ENCODE measurements at regions not wholly inside any gene's neighbourhood (a gene's known extent, or its start where the extent isn't known, plus 50 kb on each side); places are given as distances from the start of the nearest gene placed in this dataset.
"Not testable (repeated sequence)": the region's sequence is repeated elsewhere in the genome, so short reads cannot be mapped to it uniquely, and the experiment has no call there.

DNA sequence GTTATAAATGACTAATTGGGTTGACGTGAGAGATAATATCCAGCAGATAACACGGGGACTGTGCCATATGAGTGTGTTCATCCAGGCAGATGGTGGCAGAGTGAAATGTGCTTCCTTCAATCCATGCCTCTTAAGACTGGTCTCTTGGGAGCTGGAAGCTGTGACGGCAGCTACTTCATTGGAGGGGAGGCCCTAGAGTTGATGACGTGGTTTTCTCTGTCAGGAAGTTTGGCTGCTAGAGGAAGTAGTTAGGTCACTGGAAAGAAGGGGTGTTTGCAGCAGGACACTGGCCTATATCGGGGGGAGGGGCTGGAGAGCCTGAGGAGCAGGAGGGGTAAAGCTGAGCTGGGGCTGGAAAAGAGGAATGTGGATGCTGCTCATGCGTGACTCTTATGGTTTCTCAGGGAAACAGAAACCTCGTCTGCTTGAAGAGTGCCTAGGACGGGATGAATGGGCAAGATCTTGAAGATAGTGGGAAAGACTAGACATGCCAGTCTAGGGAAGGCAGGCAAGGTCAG lies 3051.6 kb downstream of the RPIA start:
- DNase-seq = not testable (repeated sequence)

DNA sequence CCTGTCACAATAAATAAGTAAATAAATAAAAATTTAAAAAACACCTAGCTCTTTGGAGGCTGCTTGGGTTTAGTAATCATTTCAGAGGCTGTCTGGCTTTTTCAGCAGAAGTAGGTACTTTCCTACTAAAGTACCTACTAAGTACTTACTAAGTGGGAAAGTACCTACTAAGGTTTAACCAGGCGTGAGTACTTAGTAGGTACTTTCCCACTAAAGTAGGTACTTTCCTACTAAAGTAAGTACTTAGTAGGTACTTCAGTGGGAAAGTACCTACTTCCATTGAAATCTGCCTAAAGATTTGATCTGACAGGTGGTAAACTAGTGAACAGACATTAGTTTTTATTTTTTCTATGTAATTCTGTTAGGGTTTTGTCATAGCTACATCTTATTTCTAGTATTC lies 3052.4 kb downstream of the RPIA start:
- not testable (repeated sequence) for DNase-seq

DNA sequence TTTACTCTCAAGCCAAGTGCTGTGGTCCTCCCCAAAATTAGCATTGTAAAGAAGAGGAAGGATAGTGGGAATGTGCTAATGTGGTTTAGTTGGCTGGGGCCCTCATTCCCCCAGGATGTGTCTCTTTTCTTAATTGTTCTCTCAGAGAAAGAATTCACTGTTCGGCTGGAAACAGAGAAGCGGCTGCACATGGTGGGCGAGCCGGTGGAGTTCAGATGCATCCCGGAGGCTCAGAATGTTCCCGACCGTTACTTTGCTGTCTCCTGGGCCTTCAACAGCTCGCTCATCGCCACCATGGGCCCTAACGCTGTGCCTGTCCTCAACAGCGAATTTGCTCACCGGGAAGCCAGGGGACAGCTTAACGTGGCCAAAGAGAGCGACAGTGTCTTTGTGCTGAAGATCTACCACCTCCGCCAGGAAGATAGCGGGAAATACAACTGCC lies 3053.2 kb downstream of the RPIA start:
- not testable (repeated sequence) for DNase-seq

DNA sequence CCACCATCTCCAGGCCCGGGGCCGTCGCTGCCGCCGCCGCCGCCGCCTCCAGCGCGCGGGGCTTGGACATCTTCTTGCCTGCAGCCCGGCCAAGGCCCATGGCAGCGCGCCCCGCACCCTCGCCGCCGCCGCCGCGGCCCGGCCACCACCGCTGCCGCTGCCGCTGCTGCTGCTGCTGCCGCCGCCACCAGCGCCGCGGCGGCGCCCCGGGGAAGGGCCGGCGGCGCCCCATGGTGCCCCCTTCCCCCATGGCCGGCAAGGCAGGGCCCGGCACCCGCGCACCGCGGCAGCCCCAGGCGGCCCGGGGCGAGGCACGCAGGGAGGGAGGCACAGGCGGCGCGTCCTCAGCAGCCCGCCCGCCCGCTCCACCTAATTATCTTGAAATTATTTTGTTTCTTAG lies 3057.4 kb downstream of the RPIA start:
- DNase-seq = no peak

DNA sequence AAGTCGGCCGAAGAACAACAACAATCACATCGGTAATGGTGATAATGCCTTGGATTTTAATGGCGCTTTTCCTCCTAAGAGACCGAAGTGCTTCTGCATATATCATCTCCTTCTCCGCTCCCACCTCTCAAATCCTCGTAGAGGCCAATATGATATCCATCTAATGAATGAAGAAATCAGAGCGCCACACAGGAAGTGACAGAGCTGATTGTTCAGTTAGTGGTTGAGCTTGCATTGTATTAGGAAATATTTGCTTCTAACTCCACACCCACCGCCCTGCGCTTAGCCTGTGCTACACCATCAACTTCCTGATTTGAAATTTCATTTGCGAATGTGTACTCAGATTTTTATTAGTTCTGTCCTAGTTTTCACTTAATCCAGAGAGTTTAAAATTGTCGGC lies 3058.2 kb downstream of the RPIA start:
- not testable (repeated sequence) for DNase-seq

DNA sequence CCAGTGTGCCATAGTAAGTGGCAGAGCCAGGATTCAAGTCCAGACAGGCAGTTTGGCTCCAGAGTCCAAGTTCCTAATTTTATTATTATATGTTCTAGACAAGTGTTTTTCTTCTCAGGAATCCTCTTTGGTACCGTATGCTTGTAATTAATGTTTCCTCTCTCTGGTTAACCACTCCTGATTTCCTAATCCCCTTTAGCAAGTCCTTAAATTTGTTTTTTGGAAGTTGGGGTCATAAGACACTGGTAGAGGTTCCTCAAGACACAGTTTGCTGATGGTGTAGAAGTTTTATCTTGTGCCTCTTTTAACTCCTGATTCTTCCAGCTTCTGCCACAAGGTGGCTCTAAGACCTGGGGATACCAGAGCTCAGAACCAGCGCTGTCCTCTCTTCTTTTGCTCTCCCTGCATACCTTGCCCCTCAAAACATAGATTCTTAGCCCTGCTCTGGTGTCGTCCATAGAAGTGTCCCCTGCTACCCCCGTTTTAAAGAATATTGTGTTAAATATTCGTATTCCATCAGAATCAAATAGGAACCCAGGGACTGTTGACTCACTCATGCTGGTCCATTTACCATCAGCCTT lies 3068.0 kb downstream of the RPIA start:
- DNase-seq = not testable (repeated sequence)

DNA sequence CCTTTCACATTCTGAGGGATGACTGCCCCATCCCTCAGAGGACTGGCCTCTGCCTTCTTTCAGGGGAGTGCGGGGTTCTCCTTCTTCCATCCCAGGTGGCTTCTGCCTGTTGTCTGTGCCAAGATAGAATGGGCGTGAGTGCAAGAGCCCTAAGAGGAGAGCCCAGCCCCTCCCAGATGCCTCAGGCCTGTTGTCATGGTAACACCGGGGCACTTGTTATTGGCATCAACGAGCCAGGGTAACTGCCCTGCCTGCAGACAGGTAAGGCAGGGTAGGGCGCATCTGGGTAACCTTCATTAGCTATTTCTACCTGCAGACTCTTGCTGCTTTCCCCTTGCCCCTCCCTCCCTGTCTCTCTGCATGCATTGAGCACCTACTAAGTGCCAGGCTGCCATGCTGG lies 3069.2 kb downstream of the RPIA start:
- DNase-seq = not testable (repeated sequence)

DNA sequence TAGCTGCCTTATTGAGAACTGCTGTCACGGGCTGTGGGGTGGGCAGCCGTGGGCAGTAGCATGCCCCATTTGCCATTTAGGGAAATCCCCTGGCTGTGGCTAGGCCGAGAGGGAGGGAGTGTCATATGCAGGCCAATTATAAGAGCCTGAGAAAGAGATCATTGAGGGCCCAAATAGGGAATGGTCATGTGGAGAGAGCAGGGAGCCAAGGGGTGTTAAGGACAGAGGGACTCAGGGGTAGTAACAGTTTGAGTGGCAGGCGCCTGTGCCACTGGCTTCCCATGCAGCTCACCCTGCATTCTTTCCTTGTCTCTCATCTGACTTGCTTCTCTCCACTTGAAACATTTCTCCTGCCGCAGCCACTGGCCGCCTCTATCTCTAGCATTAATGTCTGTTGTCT lies 3070.8 kb downstream of the RPIA start:
- not testable (repeated sequence) for DNase-seq

DNA sequence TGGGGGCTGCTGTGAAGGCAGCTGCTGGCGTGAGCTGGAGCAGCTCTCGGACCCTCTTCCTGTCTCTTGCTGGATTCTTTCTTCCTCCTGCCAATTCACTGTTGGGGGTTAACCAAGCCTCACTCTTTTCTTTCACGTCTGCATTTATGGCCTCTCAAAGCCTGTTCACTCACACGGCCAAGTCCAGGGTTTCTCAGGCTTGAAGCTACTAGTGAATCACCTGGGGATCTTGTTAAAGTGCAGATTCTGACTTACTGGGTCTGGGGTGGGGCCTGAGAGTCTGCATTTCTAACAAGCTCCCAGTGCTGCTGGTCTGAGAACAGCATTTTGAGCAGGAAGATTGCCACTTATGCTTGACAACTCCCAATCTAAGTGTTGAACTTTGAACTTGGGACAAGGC lies 3072.2 kb downstream of the RPIA start:
- not testable (repeated sequence) for DNase-seq

DNA sequence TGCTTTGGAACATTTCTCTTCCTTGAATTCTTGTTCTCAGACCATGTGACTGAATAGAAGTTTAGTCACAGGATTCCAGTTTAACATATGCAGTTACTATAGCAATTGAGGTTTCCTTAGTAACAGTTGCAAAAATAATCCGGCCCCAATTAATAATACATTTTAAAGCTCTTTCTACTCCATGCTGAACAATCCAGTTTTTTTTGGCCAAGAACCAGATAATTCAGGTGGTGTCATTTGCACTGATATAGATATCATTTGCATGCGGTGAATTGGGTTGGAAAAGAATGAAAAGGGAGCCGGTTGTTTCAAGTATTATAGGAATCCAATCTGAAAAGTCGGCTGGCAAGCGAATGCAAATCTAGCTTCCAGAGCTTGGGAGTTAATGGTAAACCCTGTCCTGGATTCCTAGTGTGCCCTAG lies 3073.1 kb downstream of the RPIA start:
- not testable (repeated sequence) for DNase-seq

DNA sequence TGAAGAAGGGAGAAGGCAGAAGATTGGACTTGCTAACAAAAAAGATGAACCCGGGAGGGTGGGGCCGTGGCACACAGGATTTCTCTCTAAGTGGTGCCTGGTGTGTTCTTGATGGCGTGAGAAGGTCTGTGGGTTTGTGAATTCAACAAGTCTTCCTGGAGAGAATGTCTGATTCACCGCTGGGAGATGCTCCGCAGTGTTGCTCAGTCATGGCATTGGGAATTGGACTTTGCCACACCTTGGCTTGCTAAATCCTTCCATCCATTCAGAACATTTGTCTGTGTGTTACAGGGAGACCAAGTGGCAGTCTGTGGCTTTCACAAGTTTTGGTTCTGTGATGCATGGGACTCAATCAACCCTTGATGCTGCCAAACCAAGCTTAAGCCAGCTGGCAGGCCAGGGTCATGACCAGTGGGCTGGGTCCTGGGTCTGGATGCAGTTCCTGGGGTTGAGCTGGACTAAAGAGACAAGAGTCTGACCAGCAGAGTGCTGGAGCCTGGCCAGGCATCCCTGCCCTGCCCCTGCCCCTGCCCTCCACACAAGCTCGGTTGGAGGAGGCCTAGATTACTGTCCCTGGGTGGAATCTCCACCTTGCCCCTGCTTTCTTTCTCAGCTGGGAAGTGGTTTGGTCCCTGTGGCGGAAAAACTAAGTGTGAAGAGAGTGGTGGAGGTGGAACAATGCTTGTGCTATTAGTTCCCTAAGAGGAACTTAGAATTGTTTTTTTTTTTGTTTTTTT lies 3073.7 kb downstream of the RPIA start:
- not testable (repeated sequence) for DNase-seq

DNA sequence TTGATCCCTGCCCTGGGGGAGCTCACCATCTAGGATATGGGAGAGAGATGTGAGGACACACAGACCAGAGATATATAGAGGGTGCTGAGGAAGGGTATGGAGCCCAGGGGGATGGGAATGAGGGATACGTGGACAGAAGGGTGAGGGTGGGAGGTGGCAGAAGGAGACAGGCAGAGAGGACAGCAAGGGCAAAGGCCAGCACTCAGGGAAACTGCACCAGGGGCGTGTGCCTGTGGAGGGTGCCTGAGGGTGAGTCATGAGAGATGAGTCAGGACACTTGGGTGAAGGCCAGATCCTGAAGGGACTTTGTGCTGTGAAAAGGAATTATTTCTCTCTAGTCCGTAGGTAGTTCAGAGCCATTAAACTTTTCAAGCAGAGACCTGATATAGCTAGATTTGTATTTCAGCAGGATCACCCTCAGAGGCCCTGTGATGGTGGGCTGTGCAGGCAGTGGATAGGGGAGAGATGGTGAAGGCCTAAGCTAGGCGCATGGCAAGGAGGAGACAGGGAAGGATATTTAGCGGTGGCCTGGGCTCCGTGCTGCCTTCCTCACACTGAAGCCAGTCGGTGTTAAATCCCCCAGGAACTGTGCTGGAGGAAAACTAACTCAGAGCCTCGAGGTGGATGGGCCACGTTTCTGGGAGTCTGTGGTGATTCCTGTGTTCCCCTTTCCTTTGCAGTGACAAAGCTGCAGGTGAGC lies 3075.0 kb downstream of the RPIA start:
- peak; percentile 15 for DNase-seq

DNA sequence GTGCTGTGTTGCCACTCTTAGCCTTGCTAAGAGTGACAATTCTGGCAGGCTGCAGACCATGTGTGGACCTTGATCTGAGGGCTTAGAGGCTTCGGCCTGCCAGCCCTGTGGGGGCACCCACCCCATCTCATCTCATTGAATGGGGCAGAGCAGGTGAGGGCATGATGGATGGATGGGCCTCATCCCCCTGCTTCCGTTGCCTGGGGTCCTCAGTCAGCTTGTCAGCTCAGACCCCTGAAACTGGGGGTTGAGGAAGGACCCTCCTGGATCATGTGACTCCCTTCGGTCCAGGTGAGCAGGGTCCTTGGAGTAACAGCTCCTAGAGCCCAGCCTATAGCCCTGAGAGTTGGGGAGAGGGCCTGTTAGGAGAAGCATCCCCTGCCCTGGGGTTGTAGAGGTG lies 3076.8 kb downstream of the RPIA start:
- not testable (repeated sequence) for DNase-seq

DNA sequence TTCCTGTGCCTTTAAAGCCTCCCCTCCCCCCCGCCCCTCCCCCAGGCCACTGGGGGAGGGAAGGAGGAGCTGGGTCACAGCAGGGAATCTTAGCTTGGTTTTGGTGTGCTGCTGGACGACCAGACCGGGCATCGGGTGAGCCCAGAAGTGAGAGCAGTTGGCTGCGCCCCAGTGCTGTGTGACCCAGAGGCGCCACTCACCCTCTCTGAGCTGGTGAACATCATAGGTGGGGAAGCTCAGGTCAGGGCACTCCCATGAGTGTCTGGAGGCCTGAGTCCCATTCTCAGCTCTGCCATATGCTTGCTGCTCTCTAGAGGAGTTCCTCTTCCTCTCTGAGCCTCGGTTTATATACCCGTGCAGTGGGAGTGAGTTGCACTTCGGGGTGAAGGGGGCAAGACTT lies 3077.5 kb downstream of the RPIA start:
- not testable (repeated sequence) for DNase-seq

DNA sequence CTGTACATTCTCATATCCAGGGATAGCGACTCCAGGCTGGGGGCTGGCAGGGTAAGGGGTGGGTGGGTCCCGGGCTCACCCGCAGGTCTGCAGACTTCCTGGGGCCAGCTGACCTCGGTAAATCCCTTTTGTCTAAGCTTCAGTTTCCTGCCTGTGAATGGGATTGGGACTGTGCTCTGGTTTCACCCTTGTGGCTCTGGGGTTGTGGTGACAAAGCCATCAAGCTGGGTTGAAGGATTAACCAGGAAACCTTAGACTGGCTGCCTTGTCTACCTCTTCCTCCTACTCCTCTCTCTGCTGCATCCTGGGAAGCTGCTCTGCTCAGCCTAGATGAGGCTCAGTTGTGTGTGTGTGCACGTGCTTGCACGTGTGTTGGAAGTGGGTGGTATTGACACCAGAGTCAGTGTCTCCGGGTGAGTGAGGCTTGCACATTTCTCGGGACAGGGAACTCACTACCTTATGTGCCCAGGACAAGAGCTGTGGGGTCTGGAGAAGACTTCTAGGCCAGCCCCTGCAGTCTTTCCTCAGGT lies 3078.6 kb downstream of the RPIA start:
- DNase-seq = not testable (repeated sequence)

DNA sequence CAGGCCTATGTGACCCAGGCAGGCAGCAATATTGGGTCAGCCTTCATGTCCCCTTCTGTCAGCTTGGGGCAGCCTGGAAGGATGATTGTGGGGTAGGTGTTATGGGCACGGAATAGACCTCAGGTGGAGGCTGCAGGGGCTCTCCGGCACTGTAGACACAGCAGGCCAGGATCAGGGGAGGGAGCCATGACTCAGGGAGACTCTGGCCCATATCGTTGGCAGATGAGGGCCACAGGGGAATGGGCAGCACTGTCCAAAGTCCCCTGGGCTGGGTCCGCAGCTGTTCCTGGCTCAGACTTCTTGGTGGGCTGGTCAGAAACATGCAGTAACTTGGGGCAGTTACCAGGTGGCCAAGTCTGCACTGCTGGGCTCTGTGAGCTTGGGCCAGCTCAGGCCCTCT lies 3080.1 kb downstream of the RPIA start:
- not testable (repeated sequence) for DNase-seq

DNA sequence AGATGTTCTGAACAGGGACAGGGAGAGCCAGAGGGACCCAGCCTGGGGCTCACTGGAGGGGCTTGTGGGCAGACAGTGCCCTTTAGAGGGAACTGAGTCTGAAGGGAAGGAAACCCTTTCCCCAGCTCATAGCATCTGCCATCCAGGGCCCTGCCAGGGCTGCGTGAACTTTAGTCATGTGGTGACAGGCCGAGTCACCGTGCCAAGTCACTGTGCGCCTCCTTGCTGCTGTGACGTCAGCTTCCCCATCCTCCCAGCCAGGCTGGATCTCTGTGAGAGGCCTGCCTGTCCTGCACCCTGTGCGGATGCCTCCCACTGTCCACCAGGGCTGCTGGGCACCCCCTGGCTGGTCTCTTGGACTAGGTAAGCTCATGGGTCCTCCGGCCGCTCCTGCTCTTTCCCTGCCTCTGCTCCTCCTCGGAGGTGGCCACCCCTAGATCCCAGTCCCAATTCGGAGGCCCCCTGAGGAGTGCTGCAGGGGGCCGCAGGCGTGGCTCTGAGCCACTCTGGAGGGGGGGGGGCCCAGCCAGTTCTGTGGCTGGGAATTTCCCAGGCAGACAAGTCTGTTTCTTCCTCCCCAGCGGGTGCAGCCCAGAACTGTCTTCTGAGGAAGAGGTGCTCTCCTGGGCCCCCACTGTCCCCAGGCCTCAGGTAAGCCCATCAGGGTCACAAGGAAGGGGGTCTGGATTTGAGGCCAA lies 3080.9 kb downstream of the RPIA start:
- not testable (repeated sequence) for DNase-seq

DNA sequence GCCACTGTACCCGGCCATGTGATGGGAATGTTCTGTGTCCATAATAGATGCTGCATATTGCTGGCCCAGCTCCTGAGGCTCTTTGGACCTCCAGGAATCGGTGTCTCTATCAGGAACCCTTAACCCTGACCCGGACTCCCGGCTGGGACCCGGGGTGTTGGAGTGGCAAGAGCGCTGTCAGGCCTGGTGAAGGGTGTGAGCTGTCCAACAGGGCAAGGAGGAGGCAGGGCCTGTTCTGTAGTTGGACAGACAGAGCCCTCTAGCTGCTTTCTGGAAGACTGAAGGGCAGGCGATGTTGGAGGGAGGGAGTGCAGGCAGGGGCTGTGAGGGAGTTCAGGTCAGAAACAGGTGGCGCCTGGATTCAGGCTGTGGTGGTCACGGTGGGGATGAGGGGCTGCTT lies 3082.3 kb downstream of the RPIA start:
- not testable (repeated sequence) for DNase-seq

DNA sequence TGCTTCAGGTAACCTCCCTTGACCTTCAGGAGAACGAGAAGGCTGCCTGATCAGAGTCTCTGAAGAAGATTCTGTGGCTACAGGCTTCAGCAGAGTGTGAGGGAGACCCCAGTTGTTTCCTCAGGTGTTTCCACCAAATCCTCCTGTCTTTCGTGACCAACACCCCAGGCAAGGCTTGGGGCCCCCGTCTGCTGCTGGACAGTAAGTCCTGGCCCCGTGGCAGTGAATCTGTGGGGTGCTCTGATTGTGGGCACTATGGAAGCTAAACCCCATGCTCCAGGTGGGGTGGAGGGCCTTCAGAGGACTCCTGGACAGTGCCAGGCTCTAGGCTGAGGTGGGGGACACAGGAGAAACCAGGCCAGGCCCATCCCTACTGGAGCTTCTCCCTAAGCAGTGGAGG lies 3083.7 kb downstream of the RPIA start:
- DNase-seq = not testable (repeated sequence)

DNA sequence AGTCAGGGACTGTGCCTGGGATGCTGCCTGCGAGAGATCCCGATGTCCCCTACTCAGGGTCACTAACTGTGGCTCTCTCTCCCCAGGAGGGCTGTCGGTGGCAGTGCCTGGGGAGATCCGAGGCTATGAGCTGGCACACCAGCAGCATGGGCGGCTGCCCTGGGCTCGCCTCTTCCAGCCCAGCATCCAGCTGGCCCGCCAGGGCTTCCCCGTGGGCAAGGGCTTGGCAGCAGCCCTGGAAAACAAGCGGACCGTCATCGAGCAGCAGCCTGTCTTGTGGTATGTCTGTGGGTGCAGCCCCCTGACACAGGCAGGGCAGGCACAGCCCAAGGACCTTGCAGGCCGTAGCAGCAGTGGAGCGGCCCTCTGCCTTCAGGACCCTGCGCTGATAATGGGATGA lies 3088.9 kb downstream of the RPIA start:
- DNase-seq = not testable (repeated sequence)

DNA sequence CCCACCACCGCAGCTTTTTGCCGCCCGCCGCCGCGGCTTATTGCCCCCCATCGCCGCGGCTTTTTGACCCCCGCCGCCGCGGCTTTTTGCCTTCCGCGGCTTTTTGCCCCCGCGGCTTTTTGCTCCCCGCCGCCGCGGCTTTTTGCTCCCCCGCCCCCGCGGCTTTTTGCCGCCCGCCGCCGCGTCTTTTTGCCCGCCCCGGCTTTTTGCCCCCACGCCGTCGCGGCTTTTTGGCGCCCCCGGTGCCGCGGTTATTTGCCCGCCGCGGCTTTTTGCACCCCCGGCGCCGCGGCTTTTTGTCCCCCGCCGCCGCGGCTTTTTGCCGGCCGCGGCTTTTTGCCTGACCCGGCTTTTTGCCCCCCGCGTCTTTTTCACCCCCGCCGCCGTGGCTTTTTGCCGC lies 3061.8 kb upstream of the TEKT4 start:
- not testable (repeated sequence) for DNase-seq

Data from RPMI8226 (cell line).